ENCODE measurements at regions not wholly inside any gene's neighbourhood (a gene's known extent, or its start where the extent isn't known, plus 50 kb on each side); places are given as distances from the start of the nearest gene placed in this dataset.

- WGBS (ENCODE audit: extremely low coverage, insufficient read length, low lambda C conversion rate) = no CpG with 5 or more reads among the region's 16 CpGs
- no peaks in the 10 kb centered on the region for H3K79me2 ChIP-seq (ENCODE audit: insufficient read depth, low read length)
- H3K79me1 ChIP-seq (ENCODE audit: insufficient read depth, low read depth, low read length, poor library complexity, severe bottlenecking) = no peaks in the 10 kb centered on the region
- no peak overlapping the region for H2BK5ac ChIP-seq (ENCODE audit: insufficient read length, low read length)
- no peak overlapping the region for H2BK20ac ChIP-seq (ENCODE audit: low read depth, low read length, poor library complexity, severe bottlenecking)
- H2BK12ac ChIP-seq (ENCODE audit: insufficient read length, low read depth, low read length) = no peak overlapping the region
- Mint-ChIP-seq H3K36me3 (ENCODE audit: insufficient read depth in 1 of 3, low read depth in 3 of 3) (no peaks in the 10 kb centered on the region), H3K4me3 (no peak overlapping the region), H3K9me3 (0 out of 5 replicates have a peak, but pooled peaks cover 0 to 2% of the 10 kb centered on the region in 2 experiments), H3K4me1 (peaks cover 13 to 21% of the 10 kb centered on the region in 2 experiments), H3K27me3 (ENCODE audit: low read depth) (no peaks in the 10 kb centered on the region; the same call in 1 of the 2 replicates), H3K27ac (no peak overlapping the region)
- H4K5ac ChIP-seq (ENCODE audit: insufficient read length, low read depth, low read length) = peak overlapping the region; percentile 97
- no peak overlapping the region for H3K56ac ChIP-seq (ENCODE audit: insufficient read length, low read depth, low read length)
- H2BK15ac ChIP-seq (ENCODE audit: low read depth, low read length) = no peak overlapping the region
- H3K4me1 ChIP-seq (ENCODE audit: insufficient read depth, low read length) = peaks cover 3% of the 10 kb centered on the region; the same call in 1 of the 2 replicates
- no peak overlapping the region for H2BK120ac ChIP-seq (ENCODE audit: low read depth, low read length, poor library complexity, severe bottlenecking)
- no peak overlapping the region for H3T11ph ChIP-seq (ENCODE audit: low read length)
- no peak overlapping the region for H3K9ac ChIP-seq (ENCODE audit: extremely low read depth, insufficient read length, low read length)
- no peak overlapping the region for H3K27ac ChIP-seq (ENCODE audit: insufficient read length, low read depth, low read length)
- DNase-seq = no peak
- H3K9me3 ChIP-seq (ENCODE audit: control insufficient read depth, low read depth, low read length) = no peaks in the 10 kb centered on the region
- no peaks in the 10 kb centered on the region for H4K20me1 ChIP-seq (ENCODE audit: control insufficient read depth, insufficient read depth, insufficient read length)
- no peak overlapping the region for H2AFZ ChIP-seq (ENCODE audit: low read length)
- peak overlapping the region; percentile 86 for H3K23ac ChIP-seq (ENCODE audit: insufficient read length, low read depth, low read length)
- no peak overlapping the region for H3K4me2 ChIP-seq (ENCODE audit: insufficient read depth, insufficient read length, low read length)
- H3K27me3 ChIP-seq (ENCODE audit: insufficient read depth, low read length) = no peaks in the 10 kb centered on the region
- no peak overlapping the region for H3K18ac ChIP-seq (ENCODE audit: insufficient read length, low read depth, low read length)
- peak overlapping the region; percentile 40 for H4K8ac ChIP-seq (replicated peaks; ENCODE audit: insufficient read length, low read depth, low read length)
- no peak overlapping the region for H2AK5ac ChIP-seq (ENCODE audit: insufficient read length, low read length)
- no peaks in the 10 kb centered on the region for H3K23me2 ChIP-seq (ENCODE audit: insufficient read length, low read depth, low read length, poor library complexity, severe bottlenecking)
- no peak overlapping the region for H4K91ac ChIP-seq (ENCODE audit: insufficient read length, low read depth, low read length)
- no peak for TF ChIP-seq CTCF (conservative IDR thresholded peaks at IDR 0.05)
- H3K14ac ChIP-seq (ENCODE audit: insufficient read depth, low read length) = no peak overlapping the region
- H3K4ac ChIP-seq (ENCODE audit: low read depth, low read length) = no peak overlapping the region
These were observed 510.2 kb upstream of the KLF6 start for GRCh38 chr10:4294996-4295792.
